GM19025 (cell line): ENCODE measurements at regions not wholly inside any gene's neighbourhood (a gene's known extent, or its start where the extent isn't known, plus 50 kb on each side); places are given as distances from the start of the nearest gene placed in this dataset.
A peak's percentile ranks its signal among the peaks of the same experiment; 100 is the strongest.

Experiments
- ATAC-seq: cut with Tn5 transposase; IDR thresholded peaks from one replicate; pipeline ENCODE4 v1.9.1; 2021; ENCODE audit warnings: mild to moderate bottlenecking, low read depth, moderate library complexity; ENCODE audit not compliant: unreplicated experiment

DNA sequence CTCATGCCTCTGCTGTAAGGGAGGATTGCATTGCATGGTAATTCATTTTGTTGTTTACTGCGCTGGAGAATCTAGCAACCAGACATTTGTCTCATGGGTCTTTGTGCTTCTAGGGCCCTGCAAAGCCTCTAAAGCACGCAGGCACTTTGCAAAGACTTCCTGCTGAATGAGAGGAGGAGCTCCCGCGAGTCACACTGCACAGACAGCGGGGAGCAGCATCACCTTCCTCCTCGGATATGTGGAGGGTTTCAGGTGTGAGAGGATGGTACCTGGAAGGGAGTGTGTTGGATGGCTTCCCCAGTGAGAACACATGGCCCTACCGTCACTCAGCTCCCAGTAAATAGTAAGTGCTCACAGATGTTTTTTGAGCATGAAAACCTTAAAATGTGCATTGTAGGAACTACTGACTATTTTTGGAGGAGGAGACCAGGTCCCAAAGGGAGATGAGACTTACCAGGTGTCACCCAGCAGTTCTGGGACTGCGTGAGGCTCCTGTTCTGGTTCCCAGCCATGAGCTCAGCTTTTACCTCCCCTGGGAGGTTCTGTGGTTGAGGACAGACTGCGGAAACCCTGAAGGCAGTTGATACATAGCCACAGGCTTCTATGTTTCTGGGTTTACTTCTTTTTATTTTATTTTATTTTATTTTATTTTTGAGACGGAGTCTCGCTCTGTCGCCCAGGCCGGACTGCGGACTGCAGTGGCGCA, 278.0 kb downstream of the FGF9 start:
- ATAC-seq: peak; percentile 75

DNA sequence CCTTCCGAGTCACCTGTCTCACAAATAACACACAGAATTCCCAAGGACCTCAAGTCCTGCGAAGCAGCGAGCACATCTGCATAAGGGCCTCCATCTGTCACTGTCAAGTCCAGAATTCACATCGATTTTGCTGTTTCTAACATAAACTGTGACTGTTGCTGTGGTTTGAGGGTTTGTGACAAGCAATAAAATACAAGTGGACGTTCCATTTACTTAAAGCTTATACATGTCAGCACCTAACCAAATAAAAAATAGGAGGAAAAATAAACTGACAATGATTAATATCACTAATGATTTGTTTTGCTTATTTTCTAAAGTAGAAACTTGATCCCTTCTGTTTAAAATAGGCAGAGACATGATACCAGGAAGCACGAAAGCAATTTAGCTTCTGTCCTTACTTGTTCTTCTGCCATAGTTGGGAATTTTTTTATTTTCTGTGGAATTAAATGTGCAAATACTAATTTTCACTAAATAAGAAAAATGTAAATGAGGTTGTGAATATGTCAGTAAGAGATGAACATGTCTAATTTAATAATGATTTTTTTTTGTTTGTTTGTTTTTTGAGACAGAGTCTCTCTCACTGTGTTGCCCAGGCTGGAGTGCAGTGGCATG, 279.1 kb downstream of the FGF9 start:
- no peak for ATAC-seq

DNA sequence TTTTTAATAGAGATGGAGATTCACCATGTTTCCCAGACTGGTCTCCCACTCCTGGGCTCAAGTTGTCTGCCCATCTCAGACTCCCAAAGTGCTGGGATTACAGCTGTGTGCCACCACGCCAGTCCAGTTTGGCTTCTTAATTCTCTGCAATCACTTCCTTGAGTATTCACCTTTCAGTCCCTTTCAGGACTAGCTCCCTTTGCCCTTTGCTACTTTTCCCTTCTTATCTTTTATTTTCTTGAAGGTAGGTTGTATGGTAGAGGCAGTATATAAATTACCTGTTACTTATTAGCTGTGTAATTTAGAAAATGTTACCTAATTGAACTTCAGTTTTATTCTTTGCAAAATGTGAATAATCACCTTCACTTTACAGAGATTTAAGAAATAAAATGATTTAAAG, 285.8 kb downstream of the FGF9 start:
- no peak for ATAC-seq

DNA sequence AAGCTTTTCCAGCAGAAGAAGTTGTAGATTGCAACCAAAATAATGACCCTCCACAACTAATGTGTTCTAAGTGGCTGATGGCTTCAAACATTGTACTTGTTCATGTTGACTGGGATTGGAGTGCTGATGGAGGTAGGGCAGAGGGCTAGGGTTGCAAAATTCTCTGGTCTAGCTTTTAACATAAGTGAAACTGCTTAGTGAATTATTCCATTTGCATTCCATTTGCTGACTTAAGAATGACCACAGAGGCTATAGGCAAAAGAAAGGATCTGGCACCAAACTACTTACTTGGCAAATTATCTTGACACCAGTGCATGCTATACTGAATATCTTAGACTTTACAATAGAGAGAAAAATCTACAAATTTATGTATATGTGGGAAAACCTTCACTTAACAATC, 287.0 kb downstream of the FGF9 start:
- ATAC-seq: no peak

DNA sequence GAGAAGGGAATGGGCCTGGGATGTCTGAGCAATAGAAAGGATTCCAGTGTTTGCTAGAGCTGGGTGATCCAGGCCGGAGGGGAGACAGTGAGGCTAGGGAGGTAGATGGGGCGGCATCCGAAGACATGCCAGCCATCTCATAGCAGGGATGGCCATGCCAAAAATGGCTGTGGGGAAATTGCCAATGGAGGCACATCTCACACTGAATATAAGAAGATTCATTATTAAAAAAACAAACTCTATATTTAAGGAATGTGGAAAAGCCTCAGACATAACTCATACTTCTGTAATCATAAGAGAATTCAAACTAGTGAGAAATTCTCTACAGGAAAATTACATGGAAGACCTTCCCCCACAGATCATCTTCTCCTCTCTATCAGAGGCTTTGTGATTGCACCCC, 289.2 kb downstream of the FGF9 start:
- ATAC-seq: no peak

DNA sequence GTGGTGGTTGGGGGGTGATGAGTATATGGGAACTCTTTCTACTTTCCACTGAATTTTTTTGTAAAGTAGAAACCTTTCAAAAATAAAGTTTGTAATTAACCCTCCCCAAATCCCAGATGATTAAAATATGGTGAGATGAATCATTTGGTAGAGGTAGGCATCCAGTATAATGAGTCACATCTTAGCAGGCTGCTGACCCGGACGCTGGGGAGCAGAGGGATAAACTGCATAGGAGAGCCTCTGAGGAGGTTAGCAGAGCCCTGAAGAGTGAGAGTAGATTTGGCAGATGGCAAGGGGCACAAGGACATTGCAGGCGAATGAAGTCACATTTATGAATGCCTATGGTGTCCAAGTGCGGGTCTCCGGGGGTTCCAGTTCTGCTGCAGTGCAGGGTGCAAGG, 293.8 kb downstream of the FGF9 start:
- no peak for ATAC-seq

DNA sequence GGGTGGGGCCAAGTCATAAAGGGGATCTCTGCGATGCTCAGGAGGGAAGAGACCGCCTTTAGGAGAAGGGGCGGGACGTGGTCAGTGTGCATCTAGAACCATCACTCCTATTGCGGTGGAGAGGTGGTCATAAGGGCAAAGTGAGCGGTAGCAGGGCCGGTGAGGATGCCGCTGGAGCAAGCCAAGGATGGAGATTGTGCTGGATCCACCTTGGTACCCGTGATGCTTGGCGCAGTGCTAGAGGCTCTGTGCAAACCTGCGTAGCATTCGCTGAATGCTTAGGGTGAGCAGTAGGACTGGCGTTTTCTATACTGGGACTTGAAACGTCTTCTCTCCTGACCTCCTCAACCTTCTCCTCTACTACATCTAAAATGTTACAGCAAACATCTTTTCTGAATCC, 294.2 kb downstream of the FGF9 start:
- ATAC-seq: no peak

DNA sequence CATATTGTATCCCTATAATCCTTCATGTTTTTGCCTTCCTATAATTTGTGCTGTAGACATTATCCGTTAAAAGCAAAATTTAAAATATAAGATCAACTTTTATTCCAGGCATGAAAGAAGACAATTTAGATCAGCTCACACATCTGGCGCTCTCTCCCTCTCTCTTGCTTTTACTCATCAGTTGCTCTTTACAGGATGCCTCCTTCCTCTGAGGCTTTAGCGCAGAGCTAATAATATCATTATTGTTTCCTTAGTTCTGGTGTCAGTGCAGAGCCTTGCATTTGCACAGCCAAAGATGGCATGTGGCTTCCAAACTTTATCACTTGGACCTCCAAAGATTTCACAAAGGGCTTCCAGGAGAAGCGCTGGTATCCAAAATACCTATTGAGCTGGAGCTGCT, 295.1 kb downstream of the FGF9 start:
- ATAC-seq: no peak

DNA sequence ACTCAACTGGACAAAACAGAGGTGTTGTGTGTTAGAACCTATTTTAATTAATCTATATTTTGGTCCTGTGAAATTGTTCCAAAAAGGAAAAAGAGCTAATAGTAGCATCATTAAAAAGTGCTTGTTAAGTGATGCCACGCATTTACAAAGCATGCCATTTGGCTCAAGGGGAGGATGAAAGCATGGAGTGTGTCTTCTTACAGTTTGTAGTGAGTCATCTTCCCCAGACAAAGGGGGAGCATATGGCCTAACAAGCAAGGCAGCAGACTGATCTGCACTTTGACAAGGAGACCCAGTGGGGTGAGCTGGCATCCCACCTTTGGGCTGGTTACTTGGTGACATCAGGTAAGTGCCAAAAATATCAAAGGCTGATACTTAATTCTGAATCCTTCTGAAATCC, 297.0 kb downstream of the FGF9 start:
- no peak for ATAC-seq

DNA sequence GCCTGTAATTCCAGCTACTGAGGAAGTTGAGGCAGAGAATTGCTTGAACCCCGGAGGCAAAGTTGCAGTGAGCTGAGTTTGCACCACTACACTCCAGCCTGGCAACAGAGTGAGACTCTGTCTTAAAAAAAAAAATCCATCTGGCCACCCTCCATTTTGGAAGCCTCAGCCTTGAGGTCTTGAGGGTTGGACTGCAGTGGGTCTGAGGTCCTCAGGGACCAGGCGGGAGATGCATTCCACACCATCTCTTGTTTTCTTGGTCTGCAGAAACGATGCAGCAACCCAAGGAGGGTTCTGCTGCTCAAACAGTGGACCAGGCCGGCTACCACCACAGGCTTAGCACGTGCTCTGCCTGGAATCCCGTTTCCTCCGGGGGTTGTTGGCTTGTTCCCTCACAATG, 299.3 kb downstream of the FGF9 start:
- no peak for ATAC-seq

DNA sequence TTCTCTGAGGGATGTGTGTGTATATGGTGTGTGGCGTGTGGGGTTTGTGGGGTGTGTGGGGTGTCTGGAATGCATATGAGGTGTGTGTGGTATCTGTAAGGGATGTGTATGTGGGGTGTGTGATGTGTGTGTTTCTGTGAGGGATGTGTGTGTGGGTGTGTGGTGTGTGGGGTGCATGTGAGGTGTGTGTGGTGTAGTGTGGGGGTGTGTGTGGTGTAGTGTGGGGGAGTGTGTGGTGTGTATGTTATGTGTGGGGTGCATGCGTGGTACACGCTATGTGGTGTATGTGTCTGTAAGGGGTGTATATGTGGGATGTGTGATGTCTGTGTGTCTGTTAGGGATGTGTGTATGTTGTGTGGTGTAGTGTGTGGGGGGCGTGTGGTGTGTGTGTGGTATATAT, 300.0 kb downstream of the FGF9 start:
- ATAC-seq: no peak

DNA sequence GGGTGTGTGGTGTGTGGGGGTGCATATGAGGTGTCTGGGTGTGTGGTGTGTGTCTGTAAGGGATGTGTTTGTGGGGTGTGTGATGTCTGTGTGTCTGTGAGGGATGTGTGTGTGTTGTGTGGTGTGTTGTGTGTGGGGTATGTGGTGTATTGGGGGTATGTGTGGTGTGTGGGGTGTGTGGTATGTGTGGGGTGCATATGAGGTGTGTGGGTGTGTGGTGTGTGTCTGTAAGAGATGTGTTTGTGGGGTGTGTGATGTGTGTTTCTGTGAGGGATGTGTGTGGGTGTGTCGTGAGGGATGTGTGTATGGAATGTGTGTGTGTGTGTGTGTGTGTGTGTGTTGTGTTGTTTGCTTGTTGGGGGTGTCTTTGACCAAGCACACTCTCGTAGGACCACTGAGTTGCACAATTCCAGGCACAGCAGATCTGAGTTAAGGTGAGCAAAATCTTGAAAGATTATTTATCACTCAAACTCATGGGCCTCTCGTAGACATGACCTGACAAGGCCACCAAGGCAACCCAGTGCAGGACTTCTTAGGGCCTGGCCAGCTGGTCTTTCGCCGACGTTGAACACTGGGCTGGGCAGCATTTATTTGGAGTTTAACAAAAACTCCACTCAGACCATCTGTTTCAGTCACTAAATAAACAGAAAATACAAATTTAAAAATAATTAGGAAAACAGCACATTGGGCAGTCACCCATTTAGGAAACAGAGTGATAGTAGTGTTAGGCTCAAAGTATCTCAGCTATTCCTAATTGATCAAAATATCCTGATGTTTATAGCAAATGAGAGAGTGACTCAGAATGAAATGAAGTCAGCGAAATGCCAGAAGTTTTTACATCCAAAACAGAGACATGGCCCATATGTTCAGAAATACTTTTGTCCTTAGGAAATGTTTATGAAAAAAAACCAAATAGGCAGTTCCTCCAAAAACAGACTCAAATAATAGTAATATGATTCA, 301.1 kb downstream of the FGF9 start:
- no peak for ATAC-seq

DNA sequence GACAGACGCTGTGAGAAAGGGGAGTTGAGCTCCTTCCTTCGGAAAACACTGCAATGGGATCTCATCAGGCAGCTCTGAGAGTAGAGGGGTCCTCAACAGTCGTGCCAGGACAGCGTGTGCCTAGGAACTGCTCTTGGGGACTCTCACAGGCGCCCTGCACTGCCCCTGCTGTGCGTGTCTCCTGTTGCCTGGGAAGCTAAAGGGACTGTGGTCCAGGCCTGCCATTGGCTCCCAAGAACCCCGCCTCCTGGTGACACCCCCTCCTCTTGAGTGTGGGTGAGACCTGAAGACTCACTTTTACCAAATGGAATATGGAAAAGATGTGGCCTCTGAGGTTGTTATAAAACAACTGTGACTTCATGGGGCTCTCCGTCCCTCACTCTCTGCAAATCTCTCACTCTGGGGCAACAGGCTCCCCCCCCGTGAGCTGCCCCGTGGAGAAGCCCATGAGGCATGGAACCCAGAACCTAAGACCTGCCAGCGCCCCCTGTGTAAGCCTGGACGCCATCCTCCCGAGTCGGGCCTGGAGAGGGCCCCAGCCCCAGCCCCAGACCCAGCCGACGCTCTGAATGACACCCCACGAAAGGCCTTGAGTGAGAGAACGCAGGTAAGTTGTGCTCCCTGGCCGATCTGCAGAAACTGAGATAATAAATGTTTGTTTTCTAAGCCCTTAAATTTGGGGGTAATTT, 302.7 kb downstream of the FGF9 start:
- no peak for ATAC-seq

DNA sequence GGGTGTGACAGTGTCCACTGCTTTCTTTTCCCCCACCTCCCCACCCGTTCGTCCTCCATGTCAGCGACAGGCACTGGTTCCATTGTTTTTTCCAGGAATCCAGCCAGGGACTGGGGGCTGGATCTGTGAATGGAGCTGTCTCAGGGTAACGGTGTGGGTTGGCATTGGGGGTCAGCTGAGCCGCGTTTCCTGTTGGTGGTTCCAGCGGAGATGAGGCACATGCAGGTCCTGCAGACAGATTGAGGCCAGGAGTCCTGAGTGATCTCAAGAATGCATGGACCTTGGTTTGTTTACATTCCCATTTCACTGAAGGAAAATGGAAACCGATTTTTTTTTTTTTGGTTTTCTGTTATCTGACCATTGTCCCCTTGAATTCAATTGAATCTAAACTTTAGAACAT, 303.9 kb downstream of the FGF9 start:
- ATAC-seq: no peak

DNA sequence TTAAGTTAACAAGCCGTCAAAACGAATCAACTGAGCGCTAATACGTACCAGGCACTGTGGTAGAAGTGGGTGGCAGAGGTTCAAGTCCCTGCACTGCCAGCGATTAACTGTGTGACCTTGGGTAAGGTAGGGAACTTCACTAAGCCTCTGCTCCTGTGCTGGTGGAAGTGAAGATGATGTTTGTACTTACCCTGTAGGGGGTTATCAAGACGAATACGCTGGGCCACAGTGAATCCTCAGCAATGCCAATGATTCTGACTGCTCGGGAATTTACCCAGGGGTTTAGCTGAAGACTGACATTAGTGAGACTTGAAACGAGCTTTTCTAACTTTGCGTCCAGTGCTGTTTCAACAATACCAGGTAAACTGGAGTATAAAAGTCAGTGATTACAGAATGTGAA, 305.3 kb downstream of the FGF9 start:
- no peak for ATAC-seq

DNA sequence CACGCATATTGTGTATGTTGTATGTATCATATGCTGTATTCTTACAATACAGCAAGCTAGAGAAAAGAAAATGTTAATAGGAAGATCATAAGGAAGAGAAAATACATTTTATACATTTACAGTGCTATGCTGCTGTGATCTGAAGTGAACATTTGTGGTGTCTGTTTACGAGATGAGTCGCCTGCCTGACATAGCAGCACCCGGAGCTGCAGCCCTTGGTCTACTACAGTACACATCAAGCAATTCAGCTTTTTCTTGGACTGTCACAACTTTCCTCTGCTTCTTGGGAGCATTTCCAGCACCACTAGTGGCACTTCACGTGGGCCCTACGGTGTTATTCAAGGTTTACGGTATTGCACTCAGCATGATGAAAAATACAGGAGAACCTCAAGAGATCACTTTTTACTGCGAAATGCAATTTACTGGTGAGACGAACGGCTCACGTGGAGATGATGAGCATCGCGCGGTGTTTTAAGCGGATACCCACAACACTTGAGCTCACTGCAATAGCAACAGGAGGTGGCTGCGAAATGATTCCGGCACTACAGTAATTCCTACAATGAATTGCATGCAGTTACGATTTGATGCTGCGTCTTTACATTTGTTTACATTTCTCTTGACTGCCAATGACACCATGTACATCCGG, 308.4 kb downstream of the FGF9 start:
- no peak for ATAC-seq

DNA sequence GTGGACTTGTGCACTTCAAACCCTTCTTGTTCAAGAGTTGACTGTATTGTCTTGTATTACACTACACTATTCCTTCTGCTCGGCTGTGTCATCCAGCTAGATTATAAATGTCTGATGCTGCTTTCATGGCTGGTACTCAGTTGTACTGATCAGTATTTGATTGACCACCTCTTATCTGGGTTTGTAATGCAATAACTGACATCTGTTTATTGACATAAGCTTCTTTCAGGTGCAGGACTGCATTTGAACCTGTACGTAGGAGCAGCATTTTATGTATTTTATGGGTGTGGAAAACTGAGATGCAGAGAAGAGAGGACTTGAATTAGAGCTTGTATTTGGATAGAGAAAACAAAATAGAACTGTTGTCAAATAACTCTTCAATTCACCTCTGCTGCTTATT, 309.2 kb downstream of the FGF9 start:
- no peak for ATAC-seq

DNA sequence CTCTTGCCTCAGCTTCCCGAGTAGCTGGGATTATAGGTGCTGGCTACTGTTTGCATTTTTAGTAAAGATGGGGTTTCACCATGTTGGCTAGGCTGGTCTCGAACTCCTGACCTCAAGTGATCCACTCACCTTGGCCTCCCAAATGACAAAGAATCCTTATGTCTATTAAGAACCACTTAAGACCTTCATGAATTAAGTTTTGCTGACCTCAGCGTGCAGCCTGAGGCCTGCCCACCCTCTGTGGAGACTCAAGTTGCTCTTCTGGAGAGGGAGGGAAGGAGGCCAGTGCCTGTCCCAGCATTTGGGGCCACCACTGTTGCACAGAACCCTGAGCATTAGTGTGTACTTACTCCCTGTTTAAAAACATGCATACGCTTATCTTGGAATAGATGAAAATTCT, 313.3 kb downstream of the FGF9 start:
- no peak for ATAC-seq

DNA sequence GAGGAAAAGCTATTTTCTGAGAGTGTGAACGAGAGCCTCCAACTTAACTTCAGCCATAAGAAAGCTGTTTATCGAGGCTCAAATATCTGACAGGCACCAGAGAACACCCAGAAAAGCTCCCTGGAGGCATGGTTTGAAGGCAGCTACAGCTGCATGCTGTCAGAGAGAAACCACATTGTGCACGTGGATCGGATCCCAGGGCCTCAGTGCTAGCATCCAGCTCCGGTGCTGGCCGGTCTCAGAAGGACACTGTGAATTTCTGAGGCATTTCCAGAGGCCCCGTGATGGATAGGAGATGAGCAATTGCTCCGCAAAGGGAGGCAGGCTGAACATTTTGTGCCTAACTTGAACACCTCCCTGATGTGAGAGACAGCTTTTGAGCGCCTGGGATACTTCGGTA, 315.7 kb downstream of the FGF9 start:
- no peak for ATAC-seq

DNA sequence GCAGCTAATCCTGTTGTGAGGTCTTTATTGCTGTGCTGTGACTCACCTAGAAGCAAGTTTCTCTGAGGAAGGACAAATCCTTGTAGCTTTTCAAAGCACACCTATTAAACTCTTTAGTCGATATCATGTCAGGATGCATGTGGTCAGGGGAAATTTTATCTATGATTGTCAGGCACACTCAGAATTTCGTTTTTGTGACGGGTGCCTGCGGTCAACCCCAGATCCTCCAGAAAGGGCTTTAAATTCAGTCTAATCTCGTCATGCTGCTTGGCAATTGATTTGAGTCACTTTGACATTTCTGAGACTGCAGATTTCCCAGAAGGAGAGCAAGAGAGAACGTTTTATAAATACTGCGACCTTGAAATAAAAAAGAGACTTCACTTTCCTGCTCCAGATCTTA, 316.9 kb downstream of the FGF9 start:
- ATAC-seq: no peak
